Esophagus (tissue), 2 donors: ENCODE measurements at regions not wholly inside any gene's neighbourhood (a gene's known extent, or its start where the extent isn't known, plus 50 kb on each side); places are given as distances from the start of the nearest gene placed in this dataset.

ENCODE experiments used
- H3K27ac ChIP-seq, 2 donors: one replicate each; pipeline ENCODE4 v1.5.1; 2013; ENCODE audit warnings: low read depth in 2 of 2, mild to moderate bottlenecking in 2 of 2, inconsistent platforms in 1 of 2, low read length in 1 of 2, moderate library complexity in 1 of 2
- H3K27me3 ChIP-seq, 2 donors: one replicate each; pipeline ENCODE4 v1.6.1; 2013; ENCODE audit warnings: low read length in 2 of 2, control low read depth in 1 of 2, mild to moderate bottlenecking in 1 of 2; ENCODE audit not compliant: insufficient read depth in 2 of 2, control insufficient read depth in 1 of 2
- H3K36me3 ChIP-seq, 2 donors: one replicate each; pipeline ENCODE4 v1.6.1; 2013; ENCODE audit warnings: low read length in 1 of 2; ENCODE audit not compliant: control insufficient read depth in 2 of 2, insufficient read depth in 2 of 2
- H3K4me1 ChIP-seq, 2 donors: one replicate each; pipeline ENCODE4 v1.6.1; 2013; ENCODE audit warnings: low read length in 1 of 2; ENCODE audit not compliant: control insufficient read depth in 2 of 2, insufficient read depth in 2 of 2
- H3K4me3 ChIP-seq, 2 donors: one replicate each; pipeline ENCODE4 v1.5.1; 2013; ENCODE audit warnings: low read length in 2 of 2, mild to moderate bottlenecking in 2 of 2, low read depth in 1 of 2, moderate library complexity in 1 of 2
- H3K9me3 ChIP-seq, 2 donors: one replicate each; pipeline ENCODE4 v1.6.1; 2013; ENCODE audit warnings: mild to moderate bottlenecking in 2 of 2, low read depth in 1 of 2, low read length in 1 of 2, moderate library complexity in 1 of 2; ENCODE audit not compliant: control insufficient read depth in 2 of 2, insufficient read depth in 1 of 2
- WGBS, 2 donors: extraction: QIAGEN DNeasy Blood & Tissue Kit; methylation state at CpG; one replicate each; pipeline ENCODE4 v1.1.7; 2013; 5-methylcytosine and 5-hydroxymethylcytosine counted together
- donor health status: healthy with polysubstance abuse.
- donor health status: Bipolar disorder and iron deficiency.

DNA sequence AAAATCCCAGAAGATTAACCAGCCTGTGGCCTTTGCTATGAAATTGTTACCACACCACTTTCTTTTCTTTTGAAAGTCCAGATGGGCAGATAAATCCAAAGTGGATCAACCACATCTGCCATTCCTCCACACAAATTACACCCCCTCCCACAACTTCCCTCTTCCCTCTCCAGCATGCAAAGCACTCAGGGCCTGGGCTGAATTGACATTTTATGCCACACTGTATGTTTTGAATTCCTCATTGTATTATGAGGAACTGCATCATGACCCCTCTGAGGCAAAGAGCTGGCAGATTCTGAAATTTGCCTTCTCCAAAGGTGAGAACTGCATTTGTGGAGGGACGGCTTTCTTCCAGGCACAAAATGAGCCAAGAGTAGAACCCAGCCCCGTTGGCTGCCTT lies 589.2 kb upstream of the KLF4 start:
- H3K4me1 ChIP-seq: no peaks in the 10 kb centered on the region
- no peak overlapping the region for H3K27ac ChIP-seq
- no peak overlapping the region for H3K4me3 ChIP-seq
- WGBS, 2 donors: 82 to 83% methylated on average over 2 of the region's 2 CpGs
- H3K27me3 ChIP-seq: no peaks in the 10 kb centered on the region
- no peaks in the 10 kb centered on the region for H3K9me3 ChIP-seq
- H3K36me3 ChIP-seq: no peaks in the 10 kb centered on the region

DNA sequence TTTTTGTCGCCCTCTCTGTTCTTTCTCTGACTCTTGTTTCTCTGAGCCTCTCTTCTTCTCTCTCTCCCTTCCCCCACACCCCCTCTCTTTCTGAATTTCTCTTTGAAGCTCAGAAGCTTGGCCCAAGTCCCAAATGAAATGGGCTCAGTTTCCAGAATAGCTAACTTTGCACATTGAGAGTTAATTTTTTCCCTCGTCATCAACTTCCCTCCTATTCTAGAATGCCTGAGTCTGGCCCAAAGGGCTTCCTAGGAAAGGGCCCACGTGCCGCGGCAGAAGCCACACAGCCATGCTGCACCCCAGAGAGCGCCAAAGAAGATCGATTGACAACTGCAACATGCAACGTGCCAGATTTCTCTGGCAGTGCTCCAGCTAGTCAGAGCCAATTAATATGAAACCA lies 588.8 kb upstream of the KLF4 start:
- Histone ChIP-seq H3K27me3 (no peaks in the 10 kb centered on the region), H3K9me3 (no peaks in the 10 kb centered on the region), H3K36me3 (no peaks in the 10 kb centered on the region), H3K4me1 (no peaks in the 10 kb centered on the region), H3K27ac (no peak overlapping the region), H3K4me3 (no peak overlapping the region)
- 60 to 77% methylated on average over 8 of the region's 8 CpGs for WGBS, 2 donors

DNA sequence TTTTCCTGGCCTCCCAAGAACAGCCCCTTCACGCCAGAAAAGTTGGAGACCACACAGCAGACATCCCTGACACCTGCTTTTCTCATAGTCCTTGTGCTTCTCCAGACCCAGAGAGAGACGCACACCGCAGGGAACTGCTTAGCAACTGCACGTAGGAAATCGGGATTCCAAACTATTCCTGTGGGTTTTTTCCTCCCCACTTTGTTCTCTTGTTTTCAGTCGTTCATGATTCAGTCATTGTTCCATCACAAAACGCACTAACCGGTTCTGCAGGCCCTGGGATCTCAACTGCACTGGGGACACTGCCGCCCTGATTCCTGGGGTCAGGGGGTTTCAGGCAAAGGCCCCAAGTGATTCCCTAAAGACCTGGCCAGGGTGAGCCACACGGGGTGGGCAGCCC lies 588.0 kb upstream of the KLF4 start:
- no peaks in the 10 kb centered on the region for H3K9me3 ChIP-seq
- peak overlapping the region in 1 of 2 donors; percentile 27 for H3K27ac ChIP-seq
- H3K27me3 ChIP-seq: no peaks in the 10 kb centered on the region
- no peaks in the 10 kb centered on the region for H3K36me3 ChIP-seq
- WGBS, 2 donors: 59 to 66% methylated on average over 10 of the region's 10 CpGs
- H3K4me3 ChIP-seq: no peak overlapping the region
- H3K4me1 ChIP-seq: no peaks in the 10 kb centered on the region

DNA sequence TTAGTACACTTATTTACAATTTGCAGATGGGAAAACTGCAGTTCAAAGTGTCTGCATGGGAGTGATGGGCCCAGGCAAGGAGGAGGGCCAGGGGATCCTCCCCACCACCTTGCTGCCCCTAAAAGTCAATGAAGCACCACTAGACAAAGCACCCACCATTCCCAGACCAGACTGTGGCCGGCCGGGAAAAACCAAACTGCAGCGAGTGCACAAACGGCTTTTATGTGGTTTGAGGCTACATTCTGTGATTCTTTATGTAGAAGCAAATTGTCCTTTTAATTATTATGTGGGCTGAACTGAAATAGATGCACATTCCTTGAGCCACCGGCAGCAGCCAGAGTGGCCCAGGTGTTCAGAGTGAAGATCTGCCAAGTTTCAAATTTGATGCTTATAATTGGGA lies 585.3 kb upstream of the KLF4 start:
- no peak overlapping the region for H3K27ac ChIP-seq
- no peaks in the 10 kb centered on the region for H3K4me1 ChIP-seq
- no peak overlapping the region for H3K4me3 ChIP-seq
- H3K36me3 ChIP-seq: no peaks in the 10 kb centered on the region
- 70 to 81% methylated on average over 5 of the region's 5 CpGs for WGBS, 2 donors
- H3K27me3 ChIP-seq: no peaks in the 10 kb centered on the region
- no peaks in the 10 kb centered on the region for H3K9me3 ChIP-seq

DNA sequence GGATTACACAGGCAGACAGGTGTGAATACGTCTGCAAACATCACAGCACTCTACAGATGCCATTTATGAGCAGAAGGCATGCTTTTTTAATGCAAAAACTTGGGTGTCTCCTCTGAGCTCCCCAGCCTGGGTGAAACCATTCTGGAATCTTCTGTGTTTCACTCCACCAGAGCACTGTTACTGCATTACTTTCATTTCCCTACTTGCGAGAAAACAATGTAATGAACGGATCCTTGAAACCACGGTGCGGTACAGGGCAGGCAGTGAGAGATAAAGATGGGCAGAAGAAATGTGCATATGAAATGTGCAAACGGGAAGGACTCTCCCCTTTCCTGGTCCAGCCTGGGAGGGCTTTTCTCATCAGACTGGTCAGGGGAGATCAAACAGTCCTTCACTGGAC lies 584.3 kb upstream of the KLF4 start:
- Histone ChIP-seq H3K27me3 (no peaks in the 10 kb centered on the region), H3K4me3 (no peak overlapping the region), H3K27ac (no peak overlapping the region), H3K9me3 (no peaks in the 10 kb centered on the region), H3K4me1 (no peaks in the 10 kb centered on the region), H3K36me3 (no peaks in the 10 kb centered on the region)
- WGBS, 2 donors: 79 to 82% methylated on average over 6 of the region's 6 CpGs

DNA sequence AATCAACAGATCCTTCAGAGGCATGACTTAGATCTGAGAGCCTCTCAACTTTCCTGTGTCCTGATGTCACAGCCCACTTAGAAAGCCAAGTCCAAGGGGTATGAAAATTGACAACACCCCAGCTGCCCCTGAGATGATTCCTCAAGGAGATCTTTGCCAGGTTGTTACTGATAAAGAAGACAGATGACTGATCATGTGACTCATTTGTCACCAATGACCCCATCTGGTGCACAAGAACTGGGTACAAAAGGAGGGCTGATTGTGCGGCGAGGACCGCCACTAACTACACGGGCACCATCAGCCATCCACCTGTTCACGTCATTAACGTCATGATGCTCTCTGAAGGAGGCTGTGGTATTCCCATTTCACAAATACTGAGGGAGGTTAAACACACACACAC lies 583.2 kb upstream of the KLF4 start:
- no peak overlapping the region for H3K4me3 ChIP-seq
- no peaks in the 10 kb centered on the region for H3K27me3 ChIP-seq
- 95% methylated on average over 6 of the region's 6 CpGs for WGBS, 2 donors
- no peaks in the 10 kb centered on the region for H3K9me3 ChIP-seq
- no peak overlapping the region for H3K27ac ChIP-seq
- no peaks in the 10 kb centered on the region for H3K36me3 ChIP-seq
- no peaks in the 10 kb centered on the region for H3K4me1 ChIP-seq

DNA sequence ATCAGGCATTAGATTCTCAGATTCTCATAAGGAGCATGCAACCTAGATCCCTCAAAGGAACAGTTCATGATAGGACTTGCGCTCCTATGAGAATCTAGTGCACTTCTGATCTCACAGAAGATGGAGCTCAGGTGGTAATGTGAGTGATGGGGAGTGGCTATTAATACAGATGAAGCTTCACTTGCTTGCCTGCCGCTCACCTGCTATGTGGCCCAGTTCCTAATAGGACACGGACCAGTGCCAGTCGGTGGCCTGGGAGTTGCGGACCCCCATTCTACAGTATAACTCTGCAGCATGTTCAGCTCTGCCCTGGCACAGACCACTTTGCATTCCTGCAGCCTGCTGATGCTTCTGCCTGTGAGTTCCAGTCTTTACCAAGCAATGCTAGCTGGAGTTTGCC lies 581.3 kb upstream of the KLF4 start:
- H3K27ac ChIP-seq: no peak overlapping the region
- no peaks in the 10 kb centered on the region for H3K4me1 ChIP-seq
- 96 to 97% methylated on average over 5 of the region's 5 CpGs for WGBS, 2 donors
- H3K27me3 ChIP-seq: no peaks in the 10 kb centered on the region
- H3K9me3 ChIP-seq: no peaks in the 10 kb centered on the region
- no peak overlapping the region for H3K4me3 ChIP-seq
- no peaks in the 10 kb centered on the region for H3K36me3 ChIP-seq

DNA sequence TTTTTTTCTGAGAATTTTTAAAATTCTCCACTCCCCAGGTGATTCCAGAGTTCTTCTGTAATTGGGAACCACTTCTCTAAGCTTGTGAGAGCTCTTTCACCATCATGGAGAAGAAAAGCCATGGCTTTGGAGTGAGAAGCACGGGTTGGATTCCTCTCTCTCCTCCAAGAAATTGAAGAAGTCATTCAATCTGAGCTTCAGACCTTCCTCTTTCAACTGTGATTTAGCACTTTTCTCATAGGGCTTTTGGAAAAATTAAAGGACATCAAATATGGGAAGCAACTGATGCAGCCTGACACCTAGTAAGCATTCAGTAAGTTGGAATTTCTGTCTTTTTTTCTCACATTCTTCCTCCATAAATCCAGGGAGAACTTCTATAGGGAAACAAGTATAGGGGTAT lies 580.4 kb upstream of the KLF4 start:
- Histone ChIP-seq H3K4me1 (no peaks in the 10 kb centered on the region), H3K27ac (no peak overlapping the region)
- WGBS, 2 donors: 79 to 96% methylated on average over 1 of the region's 1 CpG

DNA sequence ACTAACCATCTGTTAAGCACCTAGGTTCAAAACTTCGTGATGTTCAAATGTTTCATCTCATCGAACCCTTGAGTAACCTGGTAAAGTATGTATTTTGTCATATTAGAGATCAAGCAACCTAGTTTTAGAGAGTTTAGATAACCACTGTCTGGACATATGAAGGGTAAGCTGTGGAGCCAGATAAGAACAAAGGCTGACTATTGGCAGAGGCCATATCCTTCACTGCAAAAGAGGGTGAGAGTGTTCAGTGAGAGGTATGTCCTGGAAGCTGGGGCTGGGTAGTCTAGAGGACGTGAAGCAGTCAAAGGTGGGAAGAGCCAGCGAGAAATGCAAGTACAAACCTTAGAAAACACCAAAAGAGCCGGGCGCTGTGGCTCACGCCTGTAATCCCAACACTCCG lies 573.1 kb upstream of the KLF4 start:
- peaks cover 0 to 2% of the 10 kb centered on the region in 2 donors for H3K4me1 ChIP-seq
- 91 to 95% methylated on average over 8 of the region's 8 CpGs for WGBS, 2 donors
- no peaks in the 10 kb centered on the region for H3K9me3 ChIP-seq

More for the DNA sequence above, 580.4 kb upstream of the KLF4 start:
- Histone ChIP-seq H3K36me3 (no peaks in the 10 kb centered on the region), H3K4me3 (no peak overlapping the region), H3K9me3 (no peaks in the 10 kb centered on the region), H3K27me3 (no peaks in the 10 kb centered on the region)

DNA sequence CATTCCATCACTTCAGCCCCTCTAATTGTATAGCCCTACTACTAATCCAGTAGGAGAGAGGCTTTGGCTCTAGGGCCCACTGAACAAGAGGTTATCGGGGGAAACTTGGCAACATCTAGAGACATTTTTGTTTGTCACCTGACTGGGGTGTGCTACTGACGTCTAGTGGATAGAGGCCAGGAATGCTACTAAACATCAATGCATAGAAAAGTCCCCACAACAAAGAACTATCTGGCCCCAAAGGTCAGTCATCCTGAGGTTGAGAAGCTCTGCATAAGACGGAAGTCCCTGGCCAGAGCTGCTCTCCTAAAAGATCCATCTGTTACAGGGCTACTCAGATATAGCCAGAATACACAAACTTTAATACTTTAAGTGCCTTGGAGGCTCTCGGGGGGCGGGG lies 570.6 kb upstream of the KLF4 start:
- Histone ChIP-seq H3K36me3 (no peaks in the 10 kb centered on the region), H3K9me3 (no peaks in the 10 kb centered on the region), H3K4me3 (no peak overlapping the region), H3K27ac (no peak overlapping the region), H3K4me1 (peaks cover 0 to 2% of the 10 kb centered on the region in 2 donors), H3K27me3 (no peaks in the 10 kb centered on the region)
- WGBS, 2 donors: 81 to 82% methylated on average over 5 of the region's 5 CpGs

More for the DNA sequence above, 573.1 kb upstream of the KLF4 start:
- no peak overlapping the region for H3K4me3 ChIP-seq
- no peaks in the 10 kb centered on the region for H3K27me3 ChIP-seq
- no peak overlapping the region for H3K27ac ChIP-seq
- no peaks in the 10 kb centered on the region for H3K36me3 ChIP-seq
